ENCODE measurements at regions not wholly inside any gene's neighbourhood (a gene's known extent, or its start where the extent isn't known, plus 50 kb on each side); places are given as distances from the start of the nearest gene placed in this dataset.

- DNase-seq: no peak
Observed at GRCh38 chr1:56003846-56004245, 575.5 kb downstream of the PLPP3 start.

- DNase-seq: no peak
Observed at GRCh38 chr1:56002231-56002630, 577.1 kb downstream of the PLPP3 start.

GRCh38 chr1:56000424-56000823 lies 578.9 kb downstream of the PLPP3 start:
- DNase-seq: no peak

- no peak for DNase-seq
Observed at GRCh38 chr1:55997536-55997935, 581.8 kb downstream of the PLPP3 start.

DNA sequence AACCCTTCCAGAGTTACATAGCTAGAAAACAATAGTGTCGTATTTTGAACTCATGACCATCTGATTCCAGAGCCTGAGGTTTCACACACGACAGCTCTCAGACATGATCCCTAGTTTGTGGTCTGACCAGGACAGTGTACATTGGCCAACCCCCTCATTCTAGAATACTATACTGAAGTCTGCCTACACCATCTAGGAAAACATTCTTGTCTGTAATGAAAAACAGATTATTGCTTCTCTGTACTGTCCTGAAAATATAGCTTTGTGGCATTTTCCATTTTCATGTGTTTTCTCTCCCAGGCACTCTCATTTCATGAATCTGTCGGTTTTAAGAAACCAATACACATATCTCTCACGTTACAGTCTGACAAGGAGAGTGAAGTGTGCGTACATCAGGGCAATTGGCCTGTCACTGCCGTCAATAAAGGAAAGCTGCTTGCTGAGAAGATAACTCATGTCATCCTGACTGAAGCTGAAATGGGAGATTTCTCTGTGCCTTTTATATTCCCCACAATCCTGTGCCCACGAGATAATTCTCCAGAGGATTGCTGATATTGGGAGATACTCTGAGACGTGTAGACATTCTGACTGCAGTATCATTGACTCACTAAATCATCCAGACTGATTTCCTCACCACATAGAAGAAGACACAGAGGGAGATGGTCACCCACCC lies 585.6 kb downstream of the PLPP3 start:
- no peak for DNase-seq

- no peak for DNase-seq
Observed at GRCh38 chr1:55990007-55990406, 589.4 kb downstream of the PLPP3 start.

GRCh38 chr1:55988963-55989452 lies 590.4 kb downstream of the PLPP3 start:
- no peak for DNase-seq

GRCh38 chr1:55987491-55988249 lies 591.7 kb downstream of the PLPP3 start:
- no peak for DNase-seq

DNA sequence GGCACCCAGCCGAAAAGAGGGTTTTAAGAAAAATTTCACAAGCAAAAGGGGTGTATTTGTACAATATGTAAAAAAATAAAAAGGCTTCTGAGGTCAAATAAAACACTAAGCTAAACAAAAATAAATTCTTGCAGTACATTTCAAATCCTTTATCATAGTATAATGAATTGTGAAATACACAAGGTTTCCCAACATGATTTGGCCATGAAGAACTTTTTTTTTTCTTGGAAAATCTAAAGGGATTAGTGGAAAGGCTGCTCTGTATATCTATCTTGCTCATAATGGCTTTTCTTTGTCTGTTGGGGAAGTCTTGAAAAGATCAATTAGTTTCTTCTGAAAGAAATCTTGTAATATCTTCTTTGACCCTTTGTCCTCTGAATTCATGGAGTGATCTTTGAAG lies 593.4 kb downstream of the PLPP3 start:
- DNase-seq: no peak

DNA sequence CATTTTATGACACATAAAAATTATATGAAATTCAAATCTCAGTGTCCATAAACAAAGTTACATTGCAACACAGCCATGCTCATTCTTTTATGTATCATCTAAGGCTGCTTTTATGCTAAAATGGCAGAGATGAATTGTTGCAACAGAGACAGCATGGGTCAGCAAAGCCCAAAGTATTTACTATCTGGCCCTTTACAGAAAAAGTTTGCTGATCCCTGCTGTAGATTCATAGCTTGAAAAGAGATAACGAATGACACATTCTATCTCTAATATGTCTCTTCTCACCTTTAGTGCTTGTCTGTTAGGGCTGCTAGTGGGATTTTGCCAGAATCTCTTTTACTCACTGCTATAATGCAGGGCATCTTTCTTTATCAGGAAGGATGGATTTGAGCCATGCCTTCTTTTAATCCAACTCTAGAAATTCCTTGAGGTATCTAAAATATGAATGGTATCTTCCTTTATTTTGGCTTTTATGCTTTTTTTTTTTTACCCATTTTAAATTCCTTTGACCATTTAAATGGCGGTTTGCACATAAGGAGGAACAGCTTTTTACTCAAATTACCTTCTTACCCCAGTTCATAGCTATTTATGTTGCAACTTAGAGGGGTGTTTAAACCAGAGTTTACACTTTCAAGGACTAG lies 598.2 kb downstream of the PLPP3 start:
- DNase-seq: no peak

- no peak for DNase-seq
Observed at GRCh38 chr1:55980582-55980981, 598.8 kb downstream of the PLPP3 start.

DNA sequence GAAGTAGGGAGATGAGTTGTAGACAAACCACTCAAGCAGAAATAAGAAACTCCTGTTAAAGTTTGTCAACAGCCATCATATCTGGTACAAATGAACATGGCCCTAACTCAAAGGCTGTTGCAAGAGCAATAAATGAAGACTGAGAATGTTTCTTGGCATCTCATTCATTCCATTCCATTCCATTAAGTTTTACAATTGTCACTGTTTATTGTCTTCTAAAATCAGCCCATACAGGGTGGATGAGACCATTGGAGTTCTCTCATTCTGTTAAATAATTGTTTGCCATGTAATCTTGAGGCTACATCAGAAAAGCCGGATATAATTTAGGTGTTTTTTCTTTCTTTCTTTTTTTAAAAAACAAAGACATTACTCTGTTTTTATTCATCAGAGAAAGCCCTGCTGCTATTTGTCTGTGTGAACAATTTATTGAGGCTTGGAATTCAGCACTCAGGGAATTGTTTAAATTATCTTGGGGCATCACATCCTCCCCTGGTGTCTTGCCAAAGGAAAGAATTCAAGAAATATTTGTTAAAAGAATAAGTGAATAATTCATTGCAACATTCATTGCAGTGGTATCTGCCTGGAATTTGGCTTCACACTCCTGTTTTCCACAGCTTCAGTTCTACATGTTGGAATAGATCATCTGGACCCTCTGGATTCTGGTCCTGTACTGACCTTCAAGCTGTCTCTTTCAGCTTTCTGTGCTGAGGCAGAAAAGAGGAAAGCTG lies 604.5 kb downstream of the PLPP3 start:
- no peak for DNase-seq

DNA sequence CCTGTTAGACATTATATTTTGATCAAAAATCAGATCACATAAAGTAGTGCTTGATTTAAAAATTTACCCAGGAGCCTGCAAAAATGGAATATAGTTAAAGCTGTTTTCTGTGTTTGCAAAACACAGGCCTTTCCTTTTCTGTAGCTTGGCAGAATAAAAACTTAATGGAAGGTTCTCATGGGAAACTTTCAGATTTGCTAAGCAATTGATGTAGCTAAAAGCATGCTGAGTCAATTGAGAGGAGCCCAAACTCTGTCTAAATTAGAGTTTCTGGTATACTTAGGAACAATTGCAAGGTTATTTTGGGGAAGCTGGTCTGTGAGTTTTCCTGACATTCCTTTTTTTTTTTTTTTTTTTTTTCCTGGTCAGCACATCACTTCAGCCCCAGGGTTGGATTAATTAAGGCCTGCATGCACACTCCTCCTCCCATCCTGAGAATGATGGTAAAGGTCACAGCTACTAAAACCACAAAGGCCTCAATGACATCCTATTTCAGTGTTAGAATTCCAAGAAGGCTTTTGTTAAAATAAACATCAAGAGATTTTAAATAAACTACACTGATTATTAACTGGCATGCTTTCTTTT lies 608.7 kb downstream of the PLPP3 start:
- DNase-seq: no peak

DNA sequence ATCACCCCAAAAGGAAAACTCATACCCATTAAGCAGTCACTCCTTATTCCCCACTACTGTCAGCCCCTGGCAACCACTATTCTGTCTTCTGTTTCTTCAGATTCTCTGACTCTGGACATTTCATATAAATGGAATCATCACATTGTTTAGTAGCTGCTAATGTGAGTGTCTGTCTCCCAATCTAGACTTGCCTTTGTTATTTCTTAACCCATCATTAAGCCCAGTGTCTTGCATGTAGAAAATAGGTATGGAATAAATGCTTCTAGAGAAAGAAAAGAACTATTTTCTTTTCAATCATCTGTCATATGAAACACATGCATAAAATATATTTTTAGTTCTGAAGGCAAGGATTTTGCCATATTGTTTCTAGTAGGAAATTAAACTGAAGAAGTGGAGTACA lies 610.0 kb downstream of the PLPP3 start:
- DNase-seq: no peak

GRCh38 chr1:55968661-55969060 lies 610.7 kb downstream of the PLPP3 start:
- DNase-seq: no peak

GRCh38 chr1:55965981-55966461 lies 613.3 kb downstream of the PLPP3 start:
- DNase-seq: no peak

- no peak for DNase-seq
Observed at GRCh38 chr1:55962472-55962871, 616.9 kb downstream of the PLPP3 start.

- no peak for DNase-seq
Observed at GRCh38 chr1:55959136-55959548, 620.2 kb downstream of the PLPP3 start.

- DNase-seq: no peak
Observed at GRCh38 chr1:55958498-55958897, 620.9 kb downstream of the PLPP3 start.

- DNase-seq: no peak
Observed at GRCh38 chr1:55957276-55957675, 622.1 kb downstream of the PLPP3 start.

- DNase-seq: no peak
Observed at GRCh38 chr1:55955016-55955621, 624.2 kb downstream of the PLPP3 start.

DNA sequence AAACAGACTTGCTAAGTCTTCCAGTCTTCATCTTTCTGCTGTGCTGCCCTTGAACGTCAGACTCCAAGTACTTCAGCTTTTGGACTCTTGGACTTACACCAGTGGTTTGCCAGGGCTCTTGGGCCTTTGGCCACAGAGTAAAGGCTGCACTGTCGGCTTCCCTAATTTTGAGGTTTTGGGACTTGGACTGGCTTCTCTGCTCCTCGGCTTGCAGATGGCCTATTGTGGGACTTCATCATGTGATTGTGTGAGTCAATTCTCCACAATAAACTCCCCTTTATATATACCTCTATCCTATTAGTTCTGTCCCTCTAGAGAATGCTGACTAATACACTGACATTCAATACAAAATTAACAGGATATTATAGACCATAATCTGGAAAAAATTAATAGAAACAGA lies 628.1 kb downstream of the PLPP3 start:
- no peak for DNase-seq
